GM23338 (cell line): ENCODE measurements at regions not wholly inside any gene's neighbourhood (a gene's known extent, or its start where the extent isn't known, plus 50 kb on each side); places are given as distances from the start of the nearest gene placed in this dataset.
"Not testable (repeated sequence)": the region's sequence is repeated elsewhere in the genome, so short reads cannot be mapped to it uniquely, and the experiment has no call there.

Source experiments
- CREB1 ChIP-seq: fragments of 250-450 bp; sonication (Bioruptor Pico); IDR thresholded peaks from 2 replicates; pipeline ENCODE4 v1.5.0; 2020; ENCODE audit warnings: low read depth, mild to moderate bottlenecking, moderate library complexity
- CTCF ChIP-seq, 2 experiments: fragments of 200-600 bp in 1 of 2; sonication (generic) in 1 of 2; conservative IDR thresholded peaks; 2 replicates each; pipeline versions ENCODE4 v1.5.1 to v1.6.1; 2016 to 2017; ENCODE audit warnings: antibody characterized with exemption in 2 of 2, low read depth in 2 of 2, mild to moderate bottlenecking in 2 of 2, moderate library complexity in 1 of 2
- EZH2 ChIP-seq: fragments of 200-600 bp; sonication (generic); IDR thresholded peaks from one replicate; pipeline ENCODE4 v1.8.0; 2017; ENCODE audit warnings: antibody characterized with exemption, mild to moderate bottlenecking, low read depth; ENCODE audit not compliant: unreplicated experiment
- EZH2phosphoT487 ChIP-seq: fragments of 200-600 bp; sonication (generic); IDR thresholded peaks from one replicate; pipeline ENCODE4 v1.8.1; 2018; ENCODE audit warnings: antibody characterized with exemption; ENCODE audit not compliant: unreplicated experiment
- JUNB ChIP-seq: IDR thresholded peaks from one replicate; pipeline ENCODE4 v1.6.1; 2016; ENCODE audit warnings: antibody characterized with exemption; ENCODE audit not compliant: unreplicated experiment
- NANOG ChIP-seq: IDR thresholded peaks from 2 replicates; pipeline ENCODE4 v1.6.1; 2016; ENCODE audit warnings: antibody characterized with exemption, borderline replicate concordance
- POLR2AphosphoS5 ChIP-seq: IDR thresholded peaks from 2 replicates; pipeline ENCODE4 v1.6.1; 2016; ENCODE audit warnings: antibody characterized with exemption, low read depth
- REST ChIP-seq: IDR thresholded peaks from one replicate; pipeline ENCODE4 v1.6.1; 2018; ENCODE audit warnings: antibody characterized with exemption; ENCODE audit not compliant: unreplicated experiment
- STAT1 ChIP-seq: IDR thresholded peaks from one replicate; pipeline ENCODE4 v1.6.1; 2016; ENCODE audit warnings: antibody characterized with exemption; ENCODE audit not compliant: unreplicated experiment
- ZNF114 ChIP-seq: fragments of 250-450 bp; sonication (Bioruptor Pico); IDR thresholded peaks from 2 replicates; pipeline ENCODE4 v1.5.0; 2020; ENCODE audit warnings: mild to moderate bottlenecking, moderate library complexity
- ZNF331 ChIP-seq: fragments of 250-450 bp; sonication (Bioruptor Pico); IDR thresholded peaks from 2 replicates; pipeline ENCODE4 v1.5.0; 2020; ENCODE audit warnings: low read depth, mild to moderate bottlenecking, moderate library complexity
- ZNF462 ChIP-seq: fragments of 250-450 bp; sonication (Bioruptor Pico); IDR thresholded peaks from 2 replicates; pipeline ENCODE4 v1.5.0; 2020; ENCODE audit warnings: mild to moderate bottlenecking, moderate library complexity

- not testable (repeated sequence) for TF ChIP-seq CTCF (conservative IDR thresholded peaks at IDR 0.05; ENCODE audit: low read depth in 2 of 2); POLR2AphosphoS5; ZNF331 (CRISPR knock-in tag); EZH2; JUNB; REST; EZH2phosphoT487; CREB1 (CRISPR knock-in tag); STAT1; NANOG; ZNF462 (CRISPR knock-in tag); ZNF114
Observed at GRCh38 chr3:5371555-5371954, 184.0 kb downstream of the EDEM1 start.
